ENCODE measurements at regions not wholly inside any gene's neighbourhood (a gene's known extent, or its start where the extent isn't known, plus 50 kb on each side); places are given as distances from the start of the nearest gene placed in this dataset.

GRCh38 chr22:27507111-27507611 is 294.4 kb downstream of the MN1 start:
- H3K4me3 ChIP-seq (ENCODE audit: low read depth, low read length): no peak overlapping the region
- no peaks in the 10 kb centered on the region for H3K36me3 ChIP-seq (ENCODE audit: control insufficient read depth, insufficient read depth, low read length)
- no peaks in the 10 kb centered on the region for H3K27me3 ChIP-seq (ENCODE audit: control insufficient read depth, insufficient read depth, low read length)
- DNase-seq (ENCODE audit: low read depth): no peak
- TF ChIP-seq CTCF (IDR thresholded peaks at IDR 0.05; ENCODE audit: insufficient read depth, low read length, poor library complexity, severe bottlenecking): no peak

DNA sequence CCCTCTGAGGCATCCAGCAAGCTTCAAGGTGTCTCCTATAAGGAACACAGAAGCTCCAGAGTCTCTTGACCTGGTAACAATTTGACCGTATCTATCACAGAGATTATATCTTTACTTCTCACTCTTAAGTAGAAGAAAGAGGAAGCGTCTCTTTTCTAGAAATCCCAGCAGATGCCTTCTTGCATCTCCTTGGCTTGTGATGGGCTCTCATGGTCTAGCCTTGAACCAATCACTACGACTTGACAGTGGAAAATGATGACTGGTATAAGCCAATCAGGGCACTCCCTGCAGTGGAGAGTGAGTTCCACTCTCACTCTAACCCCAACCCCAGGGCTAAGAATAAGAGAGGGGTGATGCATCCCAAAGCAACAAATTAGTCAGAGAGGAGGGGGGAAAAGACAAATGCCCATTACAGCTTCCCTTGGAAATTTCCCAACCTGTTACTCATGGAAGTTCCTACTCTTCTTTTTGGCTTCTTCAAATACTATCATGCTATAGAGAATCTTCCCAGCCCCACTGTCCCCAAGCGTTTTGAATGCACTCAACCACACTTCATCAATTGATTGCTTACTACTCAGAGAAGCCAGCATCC is 293.5 kb downstream of the MN1 start:
- Histone ChIP-seq H3K27me3 (ENCODE audit: control insufficient read depth, insufficient read depth, low read length) (no peaks in the 10 kb centered on the region), H3K36me3 (ENCODE audit: control insufficient read depth, insufficient read depth, low read length) (no peaks in the 10 kb centered on the region), H3K4me3 (ENCODE audit: low read depth, low read length) (no peak overlapping the region)
- no peak for DNase-seq (ENCODE audit: low read depth)
- no peak for TF ChIP-seq CTCF (IDR thresholded peaks at IDR 0.05; ENCODE audit: insufficient read depth, low read length, poor library complexity, severe bottlenecking)

- H3K4me3 ChIP-seq (ENCODE audit: low read depth, low read length): no peak overlapping the region
- H3K27me3 ChIP-seq (ENCODE audit: control insufficient read depth, insufficient read depth, low read length): no peaks in the 10 kb centered on the region
- DNase-seq (ENCODE audit: low read depth): no peak
- no peak for TF ChIP-seq CTCF (IDR thresholded peaks at IDR 0.05; ENCODE audit: insufficient read depth, low read length, poor library complexity, severe bottlenecking)
- H3K36me3 ChIP-seq (ENCODE audit: control insufficient read depth, insufficient read depth, low read length): no peaks in the 10 kb centered on the region
Observed at GRCh38 chr22:27509132-27509920, 292.2 kb downstream of the MN1 start.

DNA sequence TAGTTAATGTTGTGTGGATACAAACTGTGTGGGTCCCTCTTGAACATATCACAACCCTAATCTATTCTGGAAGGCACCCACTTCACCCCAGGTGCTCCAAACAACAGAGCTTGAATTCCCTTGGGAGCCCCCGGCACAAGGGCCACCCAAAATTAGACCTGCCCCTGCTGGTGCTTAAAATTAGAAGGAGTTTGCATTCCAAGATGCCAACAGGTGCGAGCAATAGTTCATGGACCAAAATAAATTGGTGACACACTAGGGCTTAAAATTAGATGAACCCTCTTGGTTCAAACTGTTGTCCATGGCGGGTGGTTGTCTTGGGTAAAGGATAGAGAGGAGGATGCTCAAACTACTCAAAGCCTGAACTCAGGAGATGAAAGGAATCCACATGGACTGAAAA is 291.5 kb downstream of the MN1 start:
- Histone ChIP-seq H3K27me3 (ENCODE audit: control insufficient read depth, insufficient read depth, low read length) (no peaks in the 10 kb centered on the region), H3K4me3 (ENCODE audit: low read depth, low read length) (no peak overlapping the region), H3K36me3 (ENCODE audit: control insufficient read depth, insufficient read depth, low read length) (no peaks in the 10 kb centered on the region)
- TF ChIP-seq CTCF (IDR thresholded peaks at IDR 0.05; ENCODE audit: insufficient read depth, low read length, poor library complexity, severe bottlenecking): no peak
- no peak for DNase-seq (ENCODE audit: low read depth)

- H3K27me3 ChIP-seq (ENCODE audit: control insufficient read depth, insufficient read depth, low read length): no peaks in the 10 kb centered on the region
- no peak overlapping the region for H3K4me3 ChIP-seq (ENCODE audit: low read depth, low read length)
- H3K36me3 ChIP-seq (ENCODE audit: control insufficient read depth, insufficient read depth, low read length): no peaks in the 10 kb centered on the region
- TF ChIP-seq CTCF (IDR thresholded peaks at IDR 0.05; ENCODE audit: insufficient read depth, low read length, poor library complexity, severe bottlenecking): no peak
- DNase-seq (ENCODE audit: low read depth): no peak
Observed at GRCh38 chr22:27512283-27512761, 289.2 kb downstream of the MN1 start.

All from kidney epithelial cell (primary cell).